ENCODE measurements at regions not wholly inside any gene's neighbourhood (a gene's known extent, or its start where the extent isn't known, plus 50 kb on each side); places are given as distances from the start of the nearest gene placed in this dataset.

GRCh38 chr3:117666325-117666724 is 956.7 kb downstream of the TUSC7 start:
- TF ChIP-seq, protein P1, sequence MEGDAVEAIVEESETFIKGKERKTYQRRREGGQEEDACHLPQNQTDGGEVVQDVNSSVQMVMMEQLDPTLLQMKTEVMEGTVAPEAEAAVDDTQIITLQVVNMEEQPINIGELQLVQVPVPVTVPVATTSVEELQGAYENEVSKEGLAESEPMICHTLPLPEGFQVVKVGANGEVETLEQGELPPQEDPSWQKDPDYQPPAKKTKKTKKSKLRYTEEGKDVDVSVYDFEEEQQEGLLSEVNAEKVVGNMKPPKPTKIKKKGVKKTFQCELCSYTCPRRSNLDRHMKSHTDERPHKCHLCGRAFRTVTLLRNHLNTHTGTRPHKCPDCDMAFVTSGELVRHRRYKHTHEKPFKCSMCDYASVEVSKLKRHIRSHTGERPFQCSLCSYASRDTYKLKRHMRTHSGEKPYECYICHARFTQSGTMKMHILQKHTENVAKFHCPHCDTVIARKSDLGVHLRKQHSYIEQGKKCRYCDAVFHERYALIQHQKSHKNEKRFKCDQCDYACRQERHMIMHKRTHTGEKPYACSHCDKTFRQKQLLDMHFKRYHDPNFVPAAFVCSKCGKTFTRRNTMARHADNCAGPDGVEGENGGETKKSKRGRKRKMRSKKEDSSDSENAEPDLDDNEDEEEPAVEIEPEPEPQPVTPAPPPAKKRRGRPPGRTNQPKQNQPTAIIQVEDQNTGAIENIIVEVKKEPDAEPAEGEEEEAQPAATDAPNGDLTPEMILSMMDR (IDR thresholded peaks at IDR 0.05) = no peak
- no peak for TF ChIP-seq POLR2AphosphoS5 (IDR thresholded peaks at IDR 0.05)
- no peak for TF ChIP-seq POLR2A (IDR thresholded peaks at IDR 0.05)
